KMS-11 (cell line): ENCODE measurements at regions not wholly inside any gene's neighbourhood (a gene's known extent, or its start where the extent isn't known, plus 50 kb on each side); places are given as distances from the start of the nearest gene placed in this dataset.
A peak's percentile ranks its signal among the peaks of the same experiment; 100 is the strongest.

Experiments
- H2AFZ ChIP-seq: fragments of 200-600 bp; sonication (generic); 2 replicates; pipeline ENCODE4 v1.6.1; 2016; ENCODE audit warnings: antibody characterized with exemption, mixed run types, low read depth
- H3K27ac ChIP-seq: fragments of 200-600 bp; sonication (generic); 2 replicates; pipeline ENCODE4 v1.6.1; 2016; ENCODE audit warnings: mild to moderate bottlenecking, mixed run types
- H3K27me3 ChIP-seq: fragments of 200-600 bp; sonication (generic); 2 replicates; pipeline ENCODE4 v1.6.1; 2017; ENCODE audit warnings: mild to moderate bottlenecking, low read depth, mixed run types, moderate library complexity; ENCODE audit not compliant: insufficient read depth
- H3K36me3 ChIP-seq: fragments of 200-600 bp; sonication (generic); 2 replicates; pipeline ENCODE4 v1.6.1; 2017; ENCODE audit warnings: mild to moderate bottlenecking, mixed run types; ENCODE audit not compliant: insufficient read depth
- H3K4me1 ChIP-seq: fragments of 200-600 bp; sonication (generic); 2 replicates; pipeline ENCODE4 v1.6.1; 2016; ENCODE audit warnings: mild to moderate bottlenecking, low read depth, mixed run types; ENCODE audit not compliant: poor library complexity, severe bottlenecking
- H3K4me2 ChIP-seq: fragments of 200-600 bp; sonication (generic); 2 replicates; pipeline ENCODE4 v1.7.0; 2016; ENCODE audit warnings: mild to moderate bottlenecking, mixed run types
- H3K4me3 ChIP-seq: fragments of 200-600 bp; sonication (generic); IDR thresholded peaks from 2 replicates; pipeline ENCODE4 v1.6.1; 2017; ENCODE audit warnings: low read depth, low read length, mixed read lengths; ENCODE audit not compliant: insufficient read depth
- H3K79me2 ChIP-seq: fragments of 200-600 bp; sonication (generic); 2 replicates; pipeline ENCODE4 v1.6.1; 2016; ENCODE audit warnings: low read depth, mixed run types; ENCODE audit not compliant: insufficient read depth
- H3K9ac ChIP-seq: fragments of 200-600 bp; sonication (generic); 2 replicates; pipeline ENCODE4 v1.6.1; 2016; ENCODE audit warnings: mild to moderate bottlenecking, mixed run types
- H4K20me1 ChIP-seq: fragments of 200-600 bp; sonication (generic); 2 replicates; pipeline ENCODE4 v1.6.1; 2016; ENCODE audit warnings: mild to moderate bottlenecking, mixed run types; ENCODE audit not compliant: insufficient read depth
- TF ChIP-seq, protein P1 (sequence below): fragments of 200-600 bp; sonication (generic); conservative IDR thresholded peaks from 2 replicates; pipeline ENCODE4 v1.6.1; 2017; ENCODE audit warnings: low read depth, mild to moderate bottlenecking, antibody characterized with exemption, low read length, moderate library complexity, mixed read lengths

DNA sequence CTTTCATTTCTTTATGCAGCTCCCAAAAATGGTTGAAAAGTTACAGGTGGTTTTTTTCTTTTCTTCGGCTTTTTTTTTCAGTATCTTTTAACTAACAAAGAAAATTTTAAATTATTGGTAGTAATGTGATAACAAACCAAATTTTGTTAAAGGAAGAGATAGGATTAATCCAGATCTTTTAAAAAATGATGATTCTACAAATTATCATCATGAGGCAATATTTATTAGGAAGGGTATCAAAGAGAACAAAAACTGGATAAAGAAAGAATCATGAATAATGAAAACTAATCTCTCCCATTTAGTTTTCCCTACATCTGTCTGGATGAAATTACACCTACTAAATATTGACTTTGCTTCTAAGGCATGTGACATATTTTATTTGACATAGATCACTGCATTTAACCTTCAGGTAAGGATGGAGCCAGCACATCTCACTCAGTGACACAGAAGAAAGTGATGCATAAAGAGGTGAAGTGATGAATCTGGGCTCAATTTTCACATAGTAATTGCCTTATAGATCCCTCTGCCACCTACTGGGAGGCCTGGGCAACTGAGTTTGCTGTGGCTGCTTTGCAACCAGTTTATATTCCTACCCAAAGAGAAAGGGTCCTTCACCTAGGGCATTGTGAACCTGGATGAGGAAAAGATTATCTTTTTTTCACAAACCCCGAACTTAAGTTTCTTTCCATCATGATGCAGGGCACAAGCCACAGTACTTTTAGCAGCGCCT is 155.6 kb downstream of the HNRNPD start:
- Histone ChIP-seq H4K20me1 (no peaks in the 10 kb centered on the region), H3K36me3 (no peaks in the 10 kb centered on the region), H3K9ac (no peak overlapping the region), H3K27ac (no peak overlapping the region), H2AFZ (no peak overlapping the region), H3K4me2 (no peak overlapping the region), H3K79me2 (no peaks in the 10 kb centered on the region), H3K4me3 (no peak overlapping the region), H3K27me3 (no peaks in the 10 kb centered on the region), H3K4me1 (no peaks in the 10 kb centered on the region)
- TF ChIP-seq, protein P1, sequence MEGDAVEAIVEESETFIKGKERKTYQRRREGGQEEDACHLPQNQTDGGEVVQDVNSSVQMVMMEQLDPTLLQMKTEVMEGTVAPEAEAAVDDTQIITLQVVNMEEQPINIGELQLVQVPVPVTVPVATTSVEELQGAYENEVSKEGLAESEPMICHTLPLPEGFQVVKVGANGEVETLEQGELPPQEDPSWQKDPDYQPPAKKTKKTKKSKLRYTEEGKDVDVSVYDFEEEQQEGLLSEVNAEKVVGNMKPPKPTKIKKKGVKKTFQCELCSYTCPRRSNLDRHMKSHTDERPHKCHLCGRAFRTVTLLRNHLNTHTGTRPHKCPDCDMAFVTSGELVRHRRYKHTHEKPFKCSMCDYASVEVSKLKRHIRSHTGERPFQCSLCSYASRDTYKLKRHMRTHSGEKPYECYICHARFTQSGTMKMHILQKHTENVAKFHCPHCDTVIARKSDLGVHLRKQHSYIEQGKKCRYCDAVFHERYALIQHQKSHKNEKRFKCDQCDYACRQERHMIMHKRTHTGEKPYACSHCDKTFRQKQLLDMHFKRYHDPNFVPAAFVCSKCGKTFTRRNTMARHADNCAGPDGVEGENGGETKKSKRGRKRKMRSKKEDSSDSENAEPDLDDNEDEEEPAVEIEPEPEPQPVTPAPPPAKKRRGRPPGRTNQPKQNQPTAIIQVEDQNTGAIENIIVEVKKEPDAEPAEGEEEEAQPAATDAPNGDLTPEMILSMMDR = peak; percentile 71

DNA sequence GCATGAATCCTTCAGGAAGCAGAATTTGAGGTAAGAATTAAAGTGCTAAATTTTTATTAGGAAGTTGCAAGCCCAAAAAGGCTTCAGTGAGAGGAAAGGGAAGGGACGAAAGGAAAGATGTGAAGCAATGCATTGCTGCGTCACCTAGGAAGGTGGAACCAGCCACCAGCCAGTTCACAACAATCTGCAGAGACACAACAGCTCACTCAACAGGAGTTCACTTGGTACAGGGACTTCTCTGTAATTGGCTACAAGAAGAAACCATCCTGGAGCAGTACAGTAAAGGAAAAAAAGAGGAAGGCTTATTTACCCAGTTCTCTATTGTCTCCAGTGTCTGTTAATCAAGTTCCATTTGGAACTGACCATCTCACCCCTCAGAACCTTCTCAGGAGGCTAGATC is 157.6 kb downstream of the HNRNPD start:
- no peak overlapping the region for H3K4me2 ChIP-seq
- no peaks in the 10 kb centered on the region for H3K79me2 ChIP-seq
- no peaks in the 10 kb centered on the region for H3K36me3 ChIP-seq
- no peak overlapping the region for H3K9ac ChIP-seq
- no peaks in the 10 kb centered on the region for H3K27me3 ChIP-seq
- no peaks in the 10 kb centered on the region for H3K4me1 ChIP-seq
- H3K27ac ChIP-seq = no peak overlapping the region
- H4K20me1 ChIP-seq = no peaks in the 10 kb centered on the region
- H2AFZ ChIP-seq = no peak overlapping the region
- TF ChIP-seq, protein P1 = no peak
- no peak overlapping the region for H3K4me3 ChIP-seq

GRCh38 chr4:82215800-82216199 is 158.0 kb downstream of the HNRNPD start:
- TF ChIP-seq, protein P1 = no peak
- H2AFZ ChIP-seq = no peak overlapping the region
- no peak overlapping the region for H3K9ac ChIP-seq
- H3K4me2 ChIP-seq = no peak overlapping the region
- no peaks in the 10 kb centered on the region for H4K20me1 ChIP-seq
- H3K27me3 ChIP-seq = no peaks in the 10 kb centered on the region
- no peak overlapping the region for H3K27ac ChIP-seq
- no peaks in the 10 kb centered on the region for H3K79me2 ChIP-seq
- no peak overlapping the region for H3K4me3 ChIP-seq
- H3K36me3 ChIP-seq = no peaks in the 10 kb centered on the region
- no peaks in the 10 kb centered on the region for H3K4me1 ChIP-seq

- TF ChIP-seq, protein P1 = no peak
- Histone ChIP-seq H3K4me2 (no peak overlapping the region), H3K79me2 (no peaks in the 10 kb centered on the region), H3K9ac (no peak overlapping the region), H3K27me3 (no peaks in the 10 kb centered on the region), H3K4me3 (no peak overlapping the region), H3K4me1 (no peaks in the 10 kb centered on the region), H2AFZ (no peak overlapping the region), H4K20me1 (no peaks in the 10 kb centered on the region), H3K27ac (no peak overlapping the region), H3K36me3 (no peaks in the 10 kb centered on the region)
Measured at GRCh38 chr4:82215039-82215438, 158.8 kb downstream of the HNRNPD start.
